Retinal pigment epithelial cell (primary cell): ENCODE measurements at regions not wholly inside any gene's neighbourhood (a gene's known extent, or its start where the extent isn't known, plus 50 kb on each side); places are given as distances from the start of the nearest gene placed in this dataset.

Source experiments
- DNase-seq: peaks from one replicate; pipeline ENCODE4 v3.0.0-alpha.2; 2010; ENCODE audit warnings: low read depth
- H3K4me3 ChIP-seq: 2 replicates; pipeline ENCODE4 v1.5.1; 2011; ENCODE audit warnings: mild to moderate bottlenecking, low read length, control low read depth, moderate library complexity
- TF ChIP-seq, protein P1 (sequence below): conservative IDR thresholded peaks from 2 replicates; pipeline ENCODE4 v1.5.1; 2011; ENCODE audit warnings: low read depth, low read length, control low read depth, inconsistent platforms

DNA sequence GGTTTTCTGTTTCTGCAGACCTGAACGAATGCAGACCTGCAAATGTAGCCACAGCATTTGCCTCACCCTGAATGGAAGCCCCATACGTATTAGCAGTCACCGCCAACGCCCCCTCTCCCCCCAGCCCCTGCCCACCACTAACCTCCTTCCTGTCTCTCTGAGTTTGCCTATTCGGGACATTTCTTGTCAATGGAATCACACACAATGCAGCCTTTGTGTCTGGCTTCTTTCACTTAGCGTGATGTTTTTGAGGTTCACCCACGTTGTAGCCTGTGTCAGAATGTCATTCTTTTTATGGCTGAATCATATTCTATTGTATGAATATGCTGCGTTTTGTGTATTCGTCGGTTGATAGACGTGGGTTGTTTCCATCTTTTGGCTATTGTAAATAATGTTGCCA lies 178.6 kb downstream of the AACS start:
- H3K4me3 ChIP-seq = no peak overlapping the region
- TF ChIP-seq, protein P1, sequence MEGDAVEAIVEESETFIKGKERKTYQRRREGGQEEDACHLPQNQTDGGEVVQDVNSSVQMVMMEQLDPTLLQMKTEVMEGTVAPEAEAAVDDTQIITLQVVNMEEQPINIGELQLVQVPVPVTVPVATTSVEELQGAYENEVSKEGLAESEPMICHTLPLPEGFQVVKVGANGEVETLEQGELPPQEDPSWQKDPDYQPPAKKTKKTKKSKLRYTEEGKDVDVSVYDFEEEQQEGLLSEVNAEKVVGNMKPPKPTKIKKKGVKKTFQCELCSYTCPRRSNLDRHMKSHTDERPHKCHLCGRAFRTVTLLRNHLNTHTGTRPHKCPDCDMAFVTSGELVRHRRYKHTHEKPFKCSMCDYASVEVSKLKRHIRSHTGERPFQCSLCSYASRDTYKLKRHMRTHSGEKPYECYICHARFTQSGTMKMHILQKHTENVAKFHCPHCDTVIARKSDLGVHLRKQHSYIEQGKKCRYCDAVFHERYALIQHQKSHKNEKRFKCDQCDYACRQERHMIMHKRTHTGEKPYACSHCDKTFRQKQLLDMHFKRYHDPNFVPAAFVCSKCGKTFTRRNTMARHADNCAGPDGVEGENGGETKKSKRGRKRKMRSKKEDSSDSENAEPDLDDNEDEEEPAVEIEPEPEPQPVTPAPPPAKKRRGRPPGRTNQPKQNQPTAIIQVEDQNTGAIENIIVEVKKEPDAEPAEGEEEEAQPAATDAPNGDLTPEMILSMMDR = no peak
- no peak for DNase-seq

DNA sequence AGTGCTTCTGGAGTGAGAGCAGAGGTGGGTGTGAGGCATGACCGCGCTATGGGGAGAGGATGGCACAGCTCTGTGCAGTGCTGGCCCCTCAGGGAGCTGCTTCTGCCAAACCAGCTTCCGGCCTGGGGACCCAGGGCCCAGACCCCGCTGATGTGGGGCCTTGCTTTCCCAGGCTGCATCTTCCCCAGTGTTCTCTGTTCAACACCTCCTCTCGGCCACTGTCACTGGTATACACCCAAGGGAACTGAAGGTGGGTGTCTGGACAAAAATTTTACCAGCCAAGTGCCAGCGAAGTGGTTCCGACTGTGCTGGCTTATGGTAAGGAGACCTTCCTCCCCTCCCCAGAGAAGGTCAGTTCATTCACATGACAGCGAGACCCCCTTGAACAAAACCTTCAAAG lies 179.1 kb downstream of the AACS start:
- no peak overlapping the region for H3K4me3 ChIP-seq
- TF ChIP-seq, protein P1 = no peak
- DNase-seq = no peak

DNA sequence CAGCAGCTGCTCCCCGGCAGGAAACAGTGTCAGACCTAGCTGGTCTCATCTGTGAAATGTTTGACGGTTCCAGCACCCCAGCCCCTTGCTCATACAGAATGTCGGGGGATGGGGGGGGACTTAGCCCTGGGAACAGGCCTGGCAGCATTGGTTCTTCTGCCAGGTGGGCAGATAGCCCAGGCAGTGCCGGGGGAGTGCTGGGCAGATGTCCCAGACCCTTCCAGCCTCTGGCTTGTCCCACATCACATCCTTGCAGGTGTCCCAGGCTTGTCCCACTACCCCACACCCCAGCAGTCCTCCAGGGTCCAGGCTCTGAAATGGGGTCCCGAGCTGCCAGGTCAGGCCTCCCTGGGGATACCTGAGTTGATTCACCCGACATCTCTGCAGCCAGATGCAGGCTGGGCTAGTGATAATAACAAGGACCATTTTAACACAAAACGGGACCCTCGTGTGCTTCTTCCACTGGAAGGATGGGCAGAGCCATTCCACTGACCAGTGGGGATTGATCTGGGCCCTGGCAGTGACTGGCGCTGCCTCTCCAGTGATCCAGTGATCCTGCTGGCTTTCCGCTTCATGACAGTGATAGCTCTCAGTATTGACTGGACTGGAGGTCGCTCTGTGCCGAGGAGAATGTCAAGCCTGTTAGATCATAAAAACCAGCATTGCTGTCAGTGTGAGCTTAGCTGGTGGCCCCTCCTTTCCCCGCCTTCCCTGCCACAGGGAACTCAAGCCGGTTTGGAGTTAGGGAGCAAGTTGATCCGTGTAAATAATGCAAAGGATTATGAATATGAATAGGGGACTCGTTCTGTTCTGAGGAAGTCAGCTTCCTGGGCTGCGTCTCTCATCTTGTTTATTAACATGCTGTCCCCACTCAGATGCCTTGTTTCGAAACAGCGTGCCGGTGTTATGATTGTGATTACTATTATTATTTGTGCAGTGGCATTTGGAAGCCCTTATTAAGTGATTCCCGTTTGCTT lies 180.6 kb downstream of the AACS start:
- TF ChIP-seq, protein P1 = no peak
- no peak for DNase-seq
- no peak overlapping the region for H3K4me3 ChIP-seq

DNA sequence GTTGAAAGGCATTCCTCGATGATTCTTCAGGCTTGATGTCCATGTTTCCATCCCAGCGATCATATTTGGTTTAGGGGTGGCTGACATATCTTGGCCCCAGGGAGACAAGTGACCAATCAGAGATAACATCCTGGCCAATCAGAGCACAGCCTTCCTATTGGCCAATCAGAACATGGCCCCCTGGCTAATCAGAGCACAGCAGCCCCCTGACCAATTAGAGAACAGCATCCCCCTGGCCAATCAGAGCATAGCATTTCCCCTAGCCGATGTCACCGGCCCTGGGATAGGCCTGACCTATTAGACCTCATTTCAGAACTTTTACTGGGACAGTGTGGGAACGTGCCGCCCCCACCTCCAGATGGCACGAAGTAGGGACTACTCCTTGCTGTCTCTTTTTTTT lies 182.2 kb downstream of the AACS start:
- TF ChIP-seq, protein P1 = no peak
- DNase-seq = no peak
- H3K4me3 ChIP-seq = no peak overlapping the region

DNA sequence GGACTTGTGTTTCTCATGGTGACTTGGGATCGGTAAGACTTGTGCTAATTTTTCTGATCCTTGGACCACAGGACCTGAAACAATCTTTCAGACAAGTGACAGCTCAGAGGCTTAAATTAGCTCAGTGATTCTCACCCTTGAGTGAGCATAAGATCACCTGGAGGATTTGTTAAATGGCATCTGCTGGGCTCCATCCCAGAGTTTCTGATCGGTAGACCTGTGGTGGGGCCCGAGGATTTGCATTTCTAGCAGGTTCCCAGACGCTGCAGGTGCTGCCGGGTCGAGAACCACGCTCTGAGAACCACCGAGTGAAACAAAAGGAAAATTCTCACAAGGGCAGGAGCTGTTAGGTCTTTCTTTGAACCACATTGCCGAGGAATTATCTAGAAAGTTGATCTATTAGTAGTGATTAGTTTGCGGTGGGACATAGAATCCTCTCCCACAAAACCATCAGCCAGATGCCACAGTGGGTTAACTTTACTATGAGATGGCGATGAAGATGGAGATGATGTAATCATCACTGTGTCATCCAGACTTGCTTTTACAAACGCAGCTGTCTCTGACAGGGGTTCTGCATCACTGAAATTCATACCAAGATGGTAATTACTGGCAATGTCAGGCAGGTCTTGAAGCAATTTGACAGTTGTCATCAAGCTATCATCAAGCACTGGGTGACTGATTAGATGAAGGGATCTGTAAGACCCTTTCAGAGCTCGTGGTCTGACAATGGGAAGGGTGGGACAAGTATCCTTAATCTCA lies 184.0 kb downstream of the AACS start:
- TF ChIP-seq, protein P1 = no peak
- H3K4me3 ChIP-seq = no peak overlapping the region
- no peak for DNase-seq

DNA sequence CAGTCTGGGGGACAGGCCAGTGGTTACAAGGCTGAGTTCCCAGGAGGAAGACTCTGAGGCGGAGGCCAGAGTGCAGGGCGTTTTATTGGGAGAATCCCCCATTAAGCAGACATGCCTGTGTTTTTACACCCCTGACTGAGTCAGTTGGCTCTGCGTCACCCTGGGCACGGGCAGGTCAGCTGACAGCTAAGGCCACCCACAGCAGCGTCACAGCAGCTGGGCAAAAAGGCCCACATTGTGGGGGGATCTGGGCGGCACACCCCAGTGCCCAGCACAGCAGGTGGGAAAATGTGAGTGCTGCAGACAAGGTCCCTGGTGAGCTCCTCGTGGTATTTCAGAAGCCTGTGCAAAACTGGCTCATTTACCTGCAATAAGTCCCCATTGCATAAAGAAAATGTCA lies 184.7 kb downstream of the AACS start:
- TF ChIP-seq, protein P1 = no peak
- no peak overlapping the region for H3K4me3 ChIP-seq
- no peak for DNase-seq
